ENCODE measurements at regions not wholly inside any gene's neighbourhood (a gene's known extent, or its start where the extent isn't known, plus 50 kb on each side); places are given as distances from the start of the nearest gene placed in this dataset.

DNA sequence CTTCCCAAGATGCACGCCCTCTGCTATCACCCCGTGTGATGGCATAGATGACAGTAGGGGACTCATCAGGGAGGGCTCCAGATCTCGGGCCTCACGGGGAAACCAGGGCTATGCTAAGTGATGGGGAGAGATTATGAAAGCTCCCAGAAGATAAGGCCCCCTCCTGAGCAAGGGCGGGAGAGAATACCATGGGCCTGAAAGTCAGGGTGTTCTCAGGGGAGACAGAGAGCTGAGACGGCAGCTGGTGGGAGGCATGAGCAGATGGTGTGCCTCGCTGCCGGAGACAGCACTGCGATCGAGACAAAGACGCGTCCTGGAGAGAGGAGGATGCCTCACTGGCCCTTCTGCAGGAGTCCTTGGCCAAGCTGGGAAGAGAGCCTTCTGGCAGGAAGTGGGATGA, 106.5 kb upstream of the ADPGK start:
- Histone ChIP-seq H3K9me3 (no peaks in the 10 kb centered on the region), H3K36me3 (ENCODE audit: control insufficient read depth, insufficient read depth, low read length) (no peaks in the 10 kb centered on the region), H3K4me1 (no peaks in the 10 kb centered on the region), H3K4me3 (ENCODE audit: low read depth, low read length) (no peak overlapping the region), H3K27me3 (replicated peaks; ENCODE audit: control insufficient read depth, insufficient read depth, low read length) (no peaks in the 10 kb centered on the region)
- no peak overlapping the region for H3K27ac Mint-ChIP-seq (ENCODE audit: unreplicated experiment)
- POLR2A ChIA-PET = no interaction called here
- peaks cover 23% of the 10 kb centered on the region for H3K27me3 Mint-ChIP-seq (ENCODE audit: insufficient read depth, unreplicated experiment)
- CTCF ChIA-PET = interaction anchor here (0.6 kb wide), 1 partner anchor 179 kb away, joined by 3 read pairs; no protein-coding TSS in a partner anchor
- no peak overlapping the region for H3K4me3 Mint-ChIP-seq (ENCODE audit: unreplicated experiment)
- TF ChIP-seq, protein P1, sequence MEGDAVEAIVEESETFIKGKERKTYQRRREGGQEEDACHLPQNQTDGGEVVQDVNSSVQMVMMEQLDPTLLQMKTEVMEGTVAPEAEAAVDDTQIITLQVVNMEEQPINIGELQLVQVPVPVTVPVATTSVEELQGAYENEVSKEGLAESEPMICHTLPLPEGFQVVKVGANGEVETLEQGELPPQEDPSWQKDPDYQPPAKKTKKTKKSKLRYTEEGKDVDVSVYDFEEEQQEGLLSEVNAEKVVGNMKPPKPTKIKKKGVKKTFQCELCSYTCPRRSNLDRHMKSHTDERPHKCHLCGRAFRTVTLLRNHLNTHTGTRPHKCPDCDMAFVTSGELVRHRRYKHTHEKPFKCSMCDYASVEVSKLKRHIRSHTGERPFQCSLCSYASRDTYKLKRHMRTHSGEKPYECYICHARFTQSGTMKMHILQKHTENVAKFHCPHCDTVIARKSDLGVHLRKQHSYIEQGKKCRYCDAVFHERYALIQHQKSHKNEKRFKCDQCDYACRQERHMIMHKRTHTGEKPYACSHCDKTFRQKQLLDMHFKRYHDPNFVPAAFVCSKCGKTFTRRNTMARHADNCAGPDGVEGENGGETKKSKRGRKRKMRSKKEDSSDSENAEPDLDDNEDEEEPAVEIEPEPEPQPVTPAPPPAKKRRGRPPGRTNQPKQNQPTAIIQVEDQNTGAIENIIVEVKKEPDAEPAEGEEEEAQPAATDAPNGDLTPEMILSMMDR (IDR thresholded peaks at IDR 0.05; ENCODE audit: insufficient read depth in 1 of 2, low read depth in 1 of 2, low read length in 1 of 2, severe bottlenecking in 1 of 2, unreplicated experiment in 1 of 2) = no peak
- H3K4me1 Mint-ChIP-seq (ENCODE audit: low read depth, unreplicated experiment) = no peaks in the 10 kb centered on the region
- no peaks in the 10 kb centered on the region for H3K9me3 Mint-ChIP-seq (ENCODE audit: unreplicated experiment)
- BruUV-seq (replicated peaks) = no TSS peak
- intact Hi-C loops (cut with micrococcal nuclease; ENCODE audit: unreplicated experiment) = no loop called here
- H3K36me3 Mint-ChIP-seq (ENCODE audit: insufficient read depth, unreplicated experiment) = no peaks in the 10 kb centered on the region
- no peak for DNase-seq

DNA sequence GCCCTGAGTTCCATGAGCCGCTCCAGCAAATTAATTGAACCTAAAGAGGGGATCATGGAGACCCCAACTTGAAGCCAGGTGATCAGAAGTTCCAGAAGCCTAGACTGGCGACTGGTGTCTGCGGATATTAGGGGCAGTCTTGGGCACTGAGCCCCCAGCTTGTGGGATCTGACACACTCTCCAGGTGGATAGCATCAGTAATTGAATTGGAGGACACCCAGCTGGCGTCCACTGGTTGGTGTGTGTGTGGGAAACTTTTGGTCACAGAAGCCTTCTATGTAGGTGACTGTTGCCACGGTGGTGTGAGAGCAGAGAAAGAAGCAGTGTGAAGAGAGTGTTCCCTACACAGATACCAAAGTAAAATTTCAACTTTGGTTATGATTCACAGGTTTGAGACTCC, 106.0 kb upstream of the ADPGK start:
- POLR2A ChIA-PET = no interaction called here
- H3K4me1 ChIP-seq = no peaks in the 10 kb centered on the region
- Mint-ChIP-seq H3K9me3 (ENCODE audit: unreplicated experiment) (no peaks in the 10 kb centered on the region), H3K36me3 (ENCODE audit: insufficient read depth, unreplicated experiment) (no peaks in the 10 kb centered on the region), H3K27me3 (ENCODE audit: insufficient read depth, unreplicated experiment) (peaks cover 22% of the 10 kb centered on the region), H3K4me3 (ENCODE audit: unreplicated experiment) (no peak overlapping the region), H3K27ac (ENCODE audit: unreplicated experiment) (no peak overlapping the region), H3K4me1 (ENCODE audit: low read depth, unreplicated experiment) (no peaks in the 10 kb centered on the region)
- no TSS peak for BruUV-seq (replicated peaks)
- TF ChIP-seq, protein P1 (IDR thresholded peaks at IDR 0.05; ENCODE audit: insufficient read depth in 1 of 2, low read depth in 1 of 2, low read length in 1 of 2, severe bottlenecking in 1 of 2, unreplicated experiment in 1 of 2) = no peak
- CTCF ChIA-PET = no interaction called here
- no peak overlapping the region for H3K4me3 ChIP-seq (ENCODE audit: low read depth, low read length)
- no peaks in the 10 kb centered on the region for H3K36me3 ChIP-seq (ENCODE audit: control insufficient read depth, insufficient read depth, low read length)
- intact Hi-C loops (cut with micrococcal nuclease; ENCODE audit: unreplicated experiment) = no loop called here
- no peak for DNase-seq
- no peaks in the 10 kb centered on the region for H3K9me3 ChIP-seq
- no peaks in the 10 kb centered on the region for H3K27me3 ChIP-seq (replicated peaks; ENCODE audit: control insufficient read depth, insufficient read depth, low read length)

DNA sequence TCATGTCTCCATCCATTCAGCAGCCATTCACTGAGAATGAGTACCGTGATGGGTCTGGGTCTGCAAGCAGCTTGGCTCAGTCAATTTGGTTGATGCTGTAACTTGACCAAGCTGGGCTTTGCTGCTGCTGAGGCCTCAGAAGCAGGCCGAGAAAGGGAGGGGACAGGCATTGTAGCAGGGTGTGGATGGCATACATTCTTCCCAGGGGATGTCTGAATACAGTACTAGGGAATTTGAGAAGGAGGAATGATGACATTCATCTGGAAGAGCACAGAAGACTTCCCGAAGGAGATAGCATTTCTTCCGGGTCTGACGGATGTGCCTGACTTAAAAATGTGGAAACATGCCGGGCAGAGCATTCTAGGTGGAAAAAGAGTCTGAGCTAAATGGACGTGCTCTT, 105.3 kb upstream of the ADPGK start:
- Mint-ChIP-seq H3K27me3 (ENCODE audit: insufficient read depth, unreplicated experiment) (peaks cover 16% of the 10 kb centered on the region), H3K4me1 (ENCODE audit: low read depth, unreplicated experiment) (no peaks in the 10 kb centered on the region), H3K9me3 (ENCODE audit: unreplicated experiment) (no peaks in the 10 kb centered on the region), H3K27ac (ENCODE audit: unreplicated experiment) (no peak overlapping the region), H3K4me3 (ENCODE audit: unreplicated experiment) (no peak overlapping the region), H3K36me3 (ENCODE audit: insufficient read depth, unreplicated experiment) (no peaks in the 10 kb centered on the region)
- Histone ChIP-seq H3K4me1 (no peaks in the 10 kb centered on the region), H3K9me3 (no peaks in the 10 kb centered on the region), H3K4me3 (ENCODE audit: low read depth, low read length) (no peak overlapping the region), H3K27me3 (replicated peaks; ENCODE audit: control insufficient read depth, insufficient read depth, low read length) (no peaks in the 10 kb centered on the region), H3K36me3 (ENCODE audit: control insufficient read depth, insufficient read depth, low read length) (no peaks in the 10 kb centered on the region)
- intact Hi-C loops (cut with micrococcal nuclease; ENCODE audit: unreplicated experiment) = no loop called here
- POLR2A ChIA-PET = no interaction called here
- TF ChIP-seq, protein P1 (IDR thresholded peaks at IDR 0.05; ENCODE audit: insufficient read depth in 1 of 2, low read depth in 1 of 2, low read length in 1 of 2, severe bottlenecking in 1 of 2, unreplicated experiment in 1 of 2) = no peak
- no peak for DNase-seq
- no TSS peak for BruUV-seq (replicated peaks)
- CTCF ChIA-PET = no interaction called here

Measured in Caco-2 (cell line).